ENCODE measurements at regions not wholly inside any gene's neighbourhood (a gene's known extent, or its start where the extent isn't known, plus 50 kb on each side); places are given as distances from the start of the nearest gene placed in this dataset.

DNA sequence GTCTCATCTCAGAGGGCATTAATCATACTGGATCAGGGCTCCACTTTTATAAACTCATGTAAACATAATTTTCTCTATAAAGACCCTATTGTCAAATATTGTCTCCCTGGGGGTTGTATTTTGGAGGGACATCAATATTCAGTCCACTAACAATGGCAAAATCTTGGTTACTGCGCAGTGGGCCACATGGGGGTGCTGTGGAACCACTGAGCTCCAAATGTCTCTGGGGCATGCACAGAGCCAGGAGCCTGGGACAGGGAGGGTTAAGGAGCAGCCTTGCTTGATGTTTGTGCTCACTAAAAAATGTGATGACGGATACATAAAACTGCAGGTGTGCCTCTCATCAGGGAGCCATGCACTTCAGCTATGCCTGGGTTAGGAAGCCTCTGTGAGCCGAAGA, 62.1 kb upstream of the PRSS58 start:
- DNase-seq, result no peak

DNA sequence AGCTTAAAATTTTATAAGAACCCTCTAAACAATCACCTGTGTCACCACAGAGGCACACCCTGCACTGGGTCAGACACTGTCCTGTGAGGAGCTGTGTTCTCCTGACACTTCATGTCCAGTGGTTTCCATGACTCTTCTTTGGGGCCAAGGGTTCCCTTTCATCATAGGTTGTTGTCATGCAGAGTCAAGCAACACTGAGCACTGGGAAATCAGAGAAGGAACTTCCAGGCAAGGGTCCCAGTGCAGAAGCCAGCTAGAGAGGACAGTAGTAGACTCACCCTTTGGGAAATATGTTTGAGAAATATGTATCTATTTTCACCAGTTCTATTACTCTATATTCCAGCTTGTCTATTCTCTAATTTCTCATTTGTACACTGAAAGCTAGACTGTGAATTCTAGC, 56.4 kb upstream of the PRSS58 start:
- no peak for DNase-seq

DNA sequence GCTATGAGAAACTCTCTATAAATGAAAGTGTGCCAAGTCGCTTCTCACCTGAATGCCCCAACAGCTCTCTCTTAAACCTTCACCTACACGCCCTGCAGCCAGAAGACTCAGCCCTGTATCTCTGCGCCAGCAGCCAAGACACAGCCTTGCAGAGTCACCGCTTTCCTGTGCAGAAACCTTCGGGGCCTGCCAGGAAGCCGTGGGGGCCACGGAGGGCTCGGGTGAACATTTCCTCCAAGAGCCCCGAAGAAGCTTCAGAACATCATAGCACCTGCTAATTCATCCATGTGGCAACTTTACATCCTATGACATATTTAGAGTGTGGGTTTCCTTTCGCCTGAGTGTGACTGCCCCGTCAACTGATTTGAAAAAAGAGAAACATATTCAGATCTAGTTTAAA, 55.7 kb upstream of the PRSS58 start:
- DNase-seq, result no peak

DNA sequence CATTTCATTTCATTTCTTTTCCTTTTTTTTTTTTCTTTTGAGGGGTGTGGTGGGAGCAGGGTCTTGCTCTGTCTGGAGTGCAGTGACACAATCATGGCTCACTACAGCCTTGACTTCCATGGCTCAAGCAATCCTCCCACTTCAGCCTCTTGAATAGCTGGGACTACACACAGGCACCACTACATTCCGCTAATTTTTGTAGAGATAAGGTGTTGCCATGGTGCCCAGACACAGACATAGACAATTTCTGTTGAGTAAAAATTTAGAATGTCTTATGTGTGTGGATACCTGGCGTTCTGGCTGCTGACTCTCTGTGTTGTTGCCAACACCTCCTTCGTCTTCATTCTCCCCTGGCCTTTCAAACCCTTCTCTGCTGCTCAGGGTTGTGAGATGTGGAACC, 54.0 kb upstream of the PRSS58 start:
- no peak for DNase-seq

DNA sequence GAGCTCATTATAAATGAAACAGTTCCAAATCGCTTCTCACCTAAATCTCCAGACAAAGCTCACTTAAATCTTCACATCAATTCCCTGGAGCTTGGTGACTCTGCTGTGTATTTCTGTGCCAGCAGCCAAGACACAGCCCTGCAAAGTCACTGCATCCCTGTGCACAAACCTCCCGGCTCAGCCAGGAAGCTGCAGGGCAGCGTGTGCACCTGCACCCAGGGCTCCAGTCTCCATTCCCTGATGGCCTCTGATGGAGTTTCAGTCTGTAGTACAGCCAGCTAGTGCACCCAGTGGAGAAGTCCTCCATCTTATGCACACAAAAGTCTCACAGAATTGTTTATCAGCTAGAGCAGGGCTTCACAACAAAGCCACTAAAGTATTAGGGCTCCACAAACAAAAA, 51.1 kb upstream of the PRSS58 start:
- no peak for DNase-seq

DNA sequence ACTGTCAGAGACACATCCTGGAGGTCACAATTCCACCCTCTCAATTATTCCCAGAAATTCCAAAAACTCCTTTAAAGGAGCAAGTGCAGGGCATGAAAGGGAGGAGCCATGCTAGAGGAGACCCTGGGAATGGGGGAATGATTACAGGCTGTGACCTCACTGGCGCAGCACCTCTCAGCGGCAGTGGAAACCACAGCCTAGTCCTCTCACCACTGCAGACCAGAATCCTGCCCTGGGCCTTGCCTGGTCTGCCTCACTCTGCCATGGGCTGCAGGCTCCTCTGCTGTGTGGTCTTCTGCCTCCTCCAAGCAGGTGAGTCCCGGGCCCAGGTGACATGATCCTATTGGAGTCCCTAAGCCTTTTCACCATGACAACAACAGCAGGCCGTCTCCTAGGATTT, 50.5 kb upstream of the PRSS58 start:
- no peak for DNase-seq
